ENCODE measurements at regions not wholly inside any gene's neighbourhood (a gene's known extent, or its start where the extent isn't known, plus 50 kb on each side); places are given as distances from the start of the nearest gene placed in this dataset.

- TF ChIP-seq CTCF (IDR thresholded peaks at IDR 0.05; ENCODE audit: low read depth, low read length, missing input control) (no peak), JUND (IDR thresholded peaks at IDR 0.05) (no peak), SP1 (IDR thresholded peaks at IDR 0.05) (no peak), HNF4A (conservative IDR thresholded peaks at IDR 0.05) (no peak), MAX (IDR thresholded peaks at IDR 0.05) (no peak), FOXA1 (IDR thresholded peaks at IDR 0.05) (no peak), ATF3 (IDR thresholded peaks at IDR 0.05) (no peak), GABPA (IDR thresholded peaks at IDR 0.05 in 1 of 2, conservative IDR thresholded peaks at IDR 0.05 in 1 of 2) (no peak), REST (IDR thresholded peaks at IDR 0.05) (no peak), TAF1 (conservative IDR thresholded peaks at IDR 0.05) (no peak), RAD21 (IDR thresholded peaks at IDR 0.05) (no peak), YY1 (IDR thresholded peaks at IDR 0.05) (no peak), EGR1 (IDR thresholded peaks at IDR 0.05; ENCODE audit: low read depth in 2 of 2) (no peak)
Measured at GRCh38 chr5:77550406-77550805, 58.3 kb upstream of the WDR41 start.
